GM19467 (cell line): ENCODE measurements at regions not wholly inside any gene's neighbourhood (a gene's known extent, or its start where the extent isn't known, plus 50 kb on each side); places are given as distances from the start of the nearest gene placed in this dataset.
"Not testable (repeated sequence)": the region's sequence is repeated elsewhere in the genome, so short reads cannot be mapped to it uniquely, and the experiment has no call there.

ENCODE experiments used
- ATAC-seq: cut with Tn5 transposase; IDR thresholded peaks from one replicate; pipeline ENCODE4 v1.9.1; 2021; ENCODE audit warnings: mild to moderate bottlenecking, moderate library complexity; ENCODE audit not compliant: unreplicated experiment

GRCh38 chr4:159906517-159906916 lies 803.6 kb downstream of the RAPGEF2 start:
- no peak for ATAC-seq

GRCh38 chr4:159910721-159911120 lies 807.8 kb downstream of the RAPGEF2 start:
- ATAC-seq, result no peak

GRCh38 chr4:159922119-159922518 lies 819.2 kb downstream of the RAPGEF2 start:
- ATAC-seq, result no peak

- no peak for ATAC-seq
Measured at GRCh38 chr4:159925770-159926169, 822.9 kb downstream of the RAPGEF2 start.

- ATAC-seq, result no peak
Measured at GRCh38 chr4:159926871-159927270, 824.0 kb downstream of the RAPGEF2 start.

- no peak for ATAC-seq
Measured at GRCh38 chr4:159927781-159928180, 824.9 kb downstream of the RAPGEF2 start.

- not testable (repeated sequence) for ATAC-seq
Measured at GRCh38 chr4:159934602-159935001, 831.7 kb downstream of the RAPGEF2 start.

- ATAC-seq, result no peak
Measured at GRCh38 chr4:159937595-159937994, 834.7 kb downstream of the RAPGEF2 start.

GRCh38 chr4:159939681-159940080 lies 836.8 kb downstream of the RAPGEF2 start:
- ATAC-seq, result not testable (repeated sequence)

- no peak for ATAC-seq
Measured at GRCh38 chr4:159941076-159941475, 838.2 kb downstream of the RAPGEF2 start.

- no peak for ATAC-seq
Measured at GRCh38 chr4:159944477-159944876, 841.6 kb downstream of the RAPGEF2 start.

- ATAC-seq, result no peak
Measured at GRCh38 chr4:159946983-159947615, 844.2 kb downstream of the RAPGEF2 start.

- ATAC-seq, result no peak
Measured at GRCh38 chr4:159950707-159951106, 847.8 kb downstream of the RAPGEF2 start.

- ATAC-seq, result no peak
Measured at GRCh38 chr4:159966746-159967145, 863.9 kb downstream of the RAPGEF2 start.

GRCh38 chr4:159976871-159977482 lies 874.1 kb downstream of the RAPGEF2 start:
- ATAC-seq, result not testable (repeated sequence)

- no peak for ATAC-seq
Measured at GRCh38 chr4:159977907-159978617, 875.2 kb downstream of the RAPGEF2 start.

GRCh38 chr4:159979351-159979750 lies 876.5 kb downstream of the RAPGEF2 start:
- ATAC-seq, result no peak

- no peak for ATAC-seq
Measured at GRCh38 chr4:159979953-159980352, 877.1 kb downstream of the RAPGEF2 start.

GRCh38 chr4:159980826-159981468 lies 878.1 kb downstream of the RAPGEF2 start:
- ATAC-seq, result no peak

- no peak for ATAC-seq
Measured at GRCh38 chr4:159981469-159981856, 878.6 kb downstream of the RAPGEF2 start.

- ATAC-seq, result no peak
Measured at GRCh38 chr4:159983082-159983481, 880.2 kb downstream of the RAPGEF2 start.
